GM21528 (cell line): ENCODE measurements at regions not wholly inside any gene's neighbourhood (a gene's known extent, or its start where the extent isn't known, plus 50 kb on each side); places are given as distances from the start of the nearest gene placed in this dataset.

ENCODE experiments used
- ATAC-seq: cut with Tn5 transposase; IDR thresholded peaks from one replicate; pipeline ENCODE4 v1.9.1; 2021; ENCODE audit warnings: mild to moderate bottlenecking, moderate library complexity; ENCODE audit not compliant: unreplicated experiment, low FRiP score

GRCh38 chr5:4646715-4647375 lies 493.3 kb upstream of the ADAMTS16 start:
- no peak for ATAC-seq

- ATAC-seq, result no peak
Measured at GRCh38 chr5:4647955-4648354, 492.2 kb upstream of the ADAMTS16 start.

GRCh38 chr5:4651806-4652565 lies 488.1 kb upstream of the ADAMTS16 start:
- no peak for ATAC-seq

- no peak for ATAC-seq
Measured at GRCh38 chr5:4653475-4653874, 486.7 kb upstream of the ADAMTS16 start.

- ATAC-seq, result no peak
Measured at GRCh38 chr5:4659851-4660250, 480.3 kb upstream of the ADAMTS16 start.

- no peak for ATAC-seq
Measured at GRCh38 chr5:4661326-4661725, 478.8 kb upstream of the ADAMTS16 start.

GRCh38 chr5:4661836-4662235 lies 478.3 kb upstream of the ADAMTS16 start:
- no peak for ATAC-seq

GRCh38 chr5:4662756-4663155 lies 477.4 kb upstream of the ADAMTS16 start:
- ATAC-seq, result no peak

- ATAC-seq, result no peak
Measured at GRCh38 chr5:4665911-4666310, 474.2 kb upstream of the ADAMTS16 start.

- no peak for ATAC-seq
Measured at GRCh38 chr5:4674166-4674565, 466.0 kb upstream of the ADAMTS16 start.

- ATAC-seq, result no peak
Measured at GRCh38 chr5:4676934-4677333, 463.2 kb upstream of the ADAMTS16 start.

- ATAC-seq, result no peak
Measured at GRCh38 chr5:4684946-4685345, 455.2 kb upstream of the ADAMTS16 start.

GRCh38 chr5:4698596-4698995 lies 441.5 kb upstream of the ADAMTS16 start:
- no peak for ATAC-seq

GRCh38 chr5:4699592-4699991 lies 440.5 kb upstream of the ADAMTS16 start:
- ATAC-seq, result no peak

GRCh38 chr5:4700069-4700468 lies 440.1 kb upstream of the ADAMTS16 start:
- no peak for ATAC-seq

GRCh38 chr5:4700871-4701270 lies 439.3 kb upstream of the ADAMTS16 start:
- ATAC-seq, result no peak

GRCh38 chr5:4703931-4704458 lies 436.1 kb upstream of the ADAMTS16 start:
- no peak for ATAC-seq

- ATAC-seq, result no peak
Measured at GRCh38 chr5:4704951-4705350, 435.2 kb upstream of the ADAMTS16 start.

GRCh38 chr5:4716781-4717180 lies 423.3 kb upstream of the ADAMTS16 start:
- no peak for ATAC-seq

GRCh38 chr5:4717446-4717845 lies 422.7 kb upstream of the ADAMTS16 start:
- no peak for ATAC-seq

GRCh38 chr5:4720831-4721230 lies 419.3 kb upstream of the ADAMTS16 start:
- no peak for ATAC-seq

GRCh38 chr5:4722886-4723285 lies 417.2 kb upstream of the ADAMTS16 start:
- no peak for ATAC-seq
